Mesendoderm (in vitro differentiated cells): ENCODE measurements at regions not wholly inside any gene's neighbourhood (a gene's known extent, or its start where the extent isn't known, plus 50 kb on each side); places are given as distances from the start of the nearest gene placed in this dataset. TPM values are rescaled to one million over a fixed set of nuclear protein-coding genes. Genes with fewer than 3 reads are reported as not detected.

ENCODE experiments used
- small RNA-seq: library from polyadenylated mRNA; stranded (forward); fragments of <200 nt; extraction: miRNeasy Mini kit (QIAGEN cat#:217004); gene quantifications from one replicate; pipeline ENCODE3, GENCODE V24; 2013; ENCODE audit not compliant: insufficient read depth

Small RNAs in the stretch of these regions (small RNA-seq; reads per million reads assigned to genes)
- not detected for gene AL133271.1
- gene RF00019: not detected
